ENCODE measurements at regions not wholly inside any gene's neighbourhood (a gene's known extent, or its start where the extent isn't known, plus 50 kb on each side); places are given as distances from the start of the nearest gene placed in this dataset.

DNA sequence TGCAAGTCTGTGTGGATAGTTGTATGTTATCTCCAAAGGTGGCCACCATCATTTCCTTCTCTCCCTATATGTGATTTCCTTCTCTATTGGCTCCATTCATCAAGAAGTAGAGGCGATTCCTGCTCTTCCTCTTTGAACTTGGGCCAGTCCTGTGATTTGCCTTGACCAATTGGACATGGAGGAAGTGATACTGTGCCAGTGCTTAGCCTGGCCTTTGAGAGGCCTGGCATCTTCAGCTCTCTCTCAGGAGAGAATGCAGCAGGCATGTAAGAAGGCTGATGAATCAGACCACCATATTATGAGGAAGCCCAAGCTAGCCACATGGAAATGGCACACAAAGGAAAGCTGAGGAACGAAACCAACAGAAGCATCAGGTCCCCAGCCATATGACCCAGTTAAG lies 195.0 kb upstream of the SVIL start:
- Histone ChIP-seq H3K9ac (no peak overlapping the region), H3K4me1 (ENCODE audit: insufficient read depth) (no peaks in the 10 kb centered on the region), H3K4me2 (ENCODE audit: unreplicated experiment) (no peak overlapping the region), H3K36me3 (ENCODE audit: low read depth) (no peaks in the 10 kb centered on the region), H3K9me3 (ENCODE audit: low read depth) (no peaks in the 10 kb centered on the region), H3K4me3 (no peak overlapping the region), H4K20me1 (ENCODE audit: insufficient read depth) (no peaks in the 10 kb centered on the region), H3K9me2 (ENCODE audit: insufficient read depth) (no peaks in the 10 kb centered on the region), H2AFZ (no peak overlapping the region), H3F3A (ENCODE audit: insufficient read depth) (0 out of 2 replicates have a peak, but pooled peaks cover 1% of the 10 kb centered on the region), H3K79me2 (ENCODE audit: insufficient read depth) (no peaks in the 10 kb centered on the region), H3K27ac (no peak overlapping the region), H3K27me3 (replicated peaks; ENCODE audit: insufficient read depth) (peaks cover 33% of the 10 kb centered on the region)
- no peak for DNase-seq
- in situ Hi-C loops (cut with MboI) = no loop called here
- TF ChIP-seq EZH2 (IDR thresholded peaks at IDR 0.05; ENCODE audit: insufficient read depth, poor library complexity, severe bottlenecking) = no peak
- 56 to 61% methylated on average over 2 of the region's 2 CpGs for WGBS, 2 experiments (ENCODE audit: low coverage in 1 of 2, low lambda C conversion rate in 2 of 2, missing lambda C conversion rate in 2 of 2)

DNA sequence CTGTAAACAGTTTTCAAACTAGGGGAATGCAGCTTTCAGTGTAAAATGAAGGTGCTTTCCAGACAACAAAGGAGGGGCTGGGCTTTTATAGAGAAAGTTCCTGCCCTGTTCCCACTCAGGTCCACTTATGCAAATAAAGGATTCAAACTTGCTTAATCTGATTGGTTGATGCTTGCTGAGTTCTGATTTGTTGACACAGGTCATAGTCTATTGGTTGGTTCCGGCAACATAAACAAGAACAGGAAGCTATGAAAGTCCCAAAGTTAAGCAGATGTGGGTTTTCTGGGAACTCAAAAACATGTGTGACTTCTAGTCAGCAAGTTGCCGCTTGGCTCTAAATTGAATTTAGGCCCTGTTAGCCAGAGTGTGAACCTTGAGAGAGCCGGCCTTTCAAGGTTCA lies 194.2 kb upstream of the SVIL start:
- DNase-seq = no peak
- no peaks in the 10 kb centered on the region for H3K4me1 ChIP-seq (ENCODE audit: insufficient read depth)
- H3K9me2 ChIP-seq (ENCODE audit: insufficient read depth) = no peaks in the 10 kb centered on the region
- no peak overlapping the region for H3K27ac ChIP-seq
- in situ Hi-C loops (cut with MboI) = no loop called here
- H3K27me3 ChIP-seq (replicated peaks; ENCODE audit: insufficient read depth) = peaks cover 36% of the 10 kb centered on the region
- no peaks in the 10 kb centered on the region for H3K79me2 ChIP-seq (ENCODE audit: insufficient read depth)
- H3K4me2 ChIP-seq (ENCODE audit: unreplicated experiment) = no peak overlapping the region
- H3K36me3 ChIP-seq (ENCODE audit: low read depth) = no peaks in the 10 kb centered on the region
- H3K9me3 ChIP-seq (ENCODE audit: low read depth) = no peaks in the 10 kb centered on the region
- WGBS, 2 experiments (ENCODE audit: low coverage in 1 of 2, low lambda C conversion rate in 2 of 2, missing lambda C conversion rate in 2 of 2) = 83 to 91% methylated on average over 3 of the region's 3 CpGs
- H3F3A ChIP-seq (ENCODE audit: insufficient read depth) = no peaks in the 10 kb centered on the region
- TF ChIP-seq EZH2phosphoT487 (IDR thresholded peaks at IDR 0.05; ENCODE audit: insufficient read depth, low read depth) (no peak), EZH2 (IDR thresholded peaks at IDR 0.05; ENCODE audit: insufficient read depth, poor library complexity, severe bottlenecking) (no peak)
- H3K9ac ChIP-seq = no peak overlapping the region
- H4K20me1 ChIP-seq (ENCODE audit: insufficient read depth) = no peaks in the 10 kb centered on the region
- no peak overlapping the region for H3K4me3 ChIP-seq
- no peak overlapping the region for H2AFZ ChIP-seq

GRCh38 chr10:29828440-29828894 lies 193.7 kb upstream of the SVIL start:
- Histone ChIP-seq H3K79me2 (ENCODE audit: insufficient read depth) (no peaks in the 10 kb centered on the region), H3K9me3 (ENCODE audit: low read depth) (no peaks in the 10 kb centered on the region), H3K9me2 (ENCODE audit: insufficient read depth) (no peaks in the 10 kb centered on the region), H3K27ac (no peak overlapping the region), H4K20me1 (ENCODE audit: insufficient read depth) (no peaks in the 10 kb centered on the region), H3K4me2 (ENCODE audit: unreplicated experiment) (no peak overlapping the region), H3K36me3 (ENCODE audit: low read depth) (no peaks in the 10 kb centered on the region), H3K9ac (no peak overlapping the region), H3K4me3 (no peak overlapping the region), H3K4me1 (ENCODE audit: insufficient read depth) (no peaks in the 10 kb centered on the region), H3F3A (ENCODE audit: insufficient read depth) (no peaks in the 10 kb centered on the region), H2AFZ (no peak overlapping the region), H3K27me3 (replicated peaks; ENCODE audit: insufficient read depth) (peaks cover 37% of the 10 kb centered on the region)
- 65 to 68% methylated on average over 4 of the region's 4 CpGs for WGBS, 2 experiments (ENCODE audit: low coverage in 1 of 2, low lambda C conversion rate in 2 of 2, missing lambda C conversion rate in 2 of 2)
- no peak for TF ChIP-seq EZH2 (IDR thresholded peaks at IDR 0.05; ENCODE audit: insufficient read depth, poor library complexity, severe bottlenecking)
- TF ChIP-seq EZH2phosphoT487 (IDR thresholded peaks at IDR 0.05; ENCODE audit: insufficient read depth, low read depth) = no peak
- in situ Hi-C loops (cut with MboI) = no loop called here
- no peak for DNase-seq

GRCh38 chr10:29827512-29827911 lies 192.7 kb upstream of the SVIL start:
- Histone ChIP-seq H3K79me2 (ENCODE audit: insufficient read depth) (no peaks in the 10 kb centered on the region), H3K4me1 (ENCODE audit: insufficient read depth) (no peaks in the 10 kb centered on the region), H2AFZ (no peak overlapping the region), H3K9me2 (ENCODE audit: insufficient read depth) (no peaks in the 10 kb centered on the region), H3K9me3 (ENCODE audit: low read depth) (no peaks in the 10 kb centered on the region), H3K4me3 (no peak overlapping the region), H3K9ac (no peak overlapping the region), H3F3A (ENCODE audit: insufficient read depth) (no peaks in the 10 kb centered on the region), H3K27me3 (replicated peaks; ENCODE audit: insufficient read depth) (peaks cover 38% of the 10 kb centered on the region), H3K4me2 (ENCODE audit: unreplicated experiment) (no peak overlapping the region), H3K36me3 (ENCODE audit: low read depth) (no peaks in the 10 kb centered on the region), H3K27ac (no peak overlapping the region), H4K20me1 (ENCODE audit: insufficient read depth) (no peaks in the 10 kb centered on the region)
- in situ Hi-C loops (cut with MboI) = no loop called here
- no peak for DNase-seq
- 73 to 74% methylated on average over 7 of the region's 7 CpGs for WGBS, 2 experiments (ENCODE audit: low coverage in 1 of 2, low lambda C conversion rate in 2 of 2, missing lambda C conversion rate in 2 of 2)
- TF ChIP-seq EZH2 (IDR thresholded peaks at IDR 0.05; ENCODE audit: insufficient read depth, poor library complexity, severe bottlenecking) (no peak), EZH2phosphoT487 (IDR thresholded peaks at IDR 0.05; ENCODE audit: insufficient read depth, low read depth) (no peak)

All from GM23248 (cell line).